GM23338 (cell line): ENCODE measurements at regions not wholly inside any gene's neighbourhood (a gene's known extent, or its start where the extent isn't known, plus 50 kb on each side); places are given as distances from the start of the nearest gene placed in this dataset.

Experiments used
- ATAC-seq: fragments of 200-7000 bp; cut with Tn5 transposase; 3 replicates; pipeline ENCODE4 v1.9.1; 2020
- DNase-seq: peaks from one replicate; pipeline ENCODE4 v3.0.0-alpha.2; 2015; ENCODE audit warnings: low spot score
- H2AFZ ChIP-seq: fragments of 200-600 bp; sonication (generic); 2 replicates; pipeline ENCODE4 v1.8.0; 2016; ENCODE audit warnings: antibody characterized with exemption, mild to moderate bottlenecking, moderate library complexity
- H3F3A ChIP-seq: fragments of 200-600 bp; sonication (generic); replicated peaks from 2 replicates; pipeline ENCODE4 v1.8.0; 2017; ENCODE audit warnings: antibody characterized with exemption, mixed run types, low read depth
- H3K27ac ChIP-seq: fragments of 200-600 bp; sonication (generic); 2 replicates; pipeline ENCODE4 v1.6.1; 2016; ENCODE audit warnings: low read depth
- H3K27me3 ChIP-seq: fragments of 200-600 bp; sonication (generic); 2 replicates; pipeline ENCODE4 v1.8.0; 2016; ENCODE audit warnings: mild to moderate bottlenecking, mixed run types, moderate library complexity; ENCODE audit not compliant: insufficient read depth
- H3K36me3 ChIP-seq: fragments of 200-600 bp; sonication (generic); 2 replicates; pipeline ENCODE4 v1.8.0; 2016; ENCODE audit warnings: mild to moderate bottlenecking; ENCODE audit not compliant: insufficient read depth
- H3K4me1 ChIP-seq: fragments of 200-600 bp; sonication (generic); 2 replicates; pipeline ENCODE4 v1.8.0; 2016; ENCODE audit warnings: mild to moderate bottlenecking, moderate library complexity; ENCODE audit not compliant: insufficient read depth
- H3K4me2 ChIP-seq: fragments of 200-600 bp; sonication (generic); 2 replicates; pipeline ENCODE4 v1.7.1; 2017; ENCODE audit warnings: mixed run types
- H3K4me3 ChIP-seq: fragments of 200-600 bp; sonication (generic); 2 replicates; pipeline ENCODE4 v1.6.1; 2016; ENCODE audit warnings: mixed run types
- H3K79me2 ChIP-seq: fragments of 200-600 bp; sonication (generic); replicated peaks from 2 replicates; pipeline ENCODE4 v1.8.0; 2017; ENCODE audit warnings: mild to moderate bottlenecking; ENCODE audit not compliant: insufficient read depth
- H3K9me2 ChIP-seq: fragments of 200-600 bp; sonication (generic); 2 replicates; pipeline ENCODE4 v1.8.0; 2017; ENCODE audit not compliant: insufficient read depth
- H4K20me1 ChIP-seq: fragments of 200-600 bp; sonication (generic); replicated peaks from 2 replicates; pipeline ENCODE4 v1.8.0; 2017; ENCODE audit warnings: mild to moderate bottlenecking; ENCODE audit not compliant: insufficient read depth
- H3K27ac Mint-ChIP-seq: 2 replicates; pipeline ENCODE4 v1.8.0; 2020; ENCODE audit warnings: inconsistent platforms, mild to moderate bottlenecking, moderate library complexity, mixed read lengths
- H3K27me3 Mint-ChIP-seq: 3 replicates; pipeline ENCODE4 v1.8.0; 2022; ENCODE audit warnings: low read depth, mild to moderate bottlenecking, moderate library complexity, mixed read lengths, inconsistent platforms; ENCODE audit not compliant: insufficient read depth, poor library complexity
- H3K36me3 Mint-ChIP-seq: 3 replicates; pipeline ENCODE4 v1.8.0; 2021; ENCODE audit warnings: low read depth, mild to moderate bottlenecking, inconsistent platforms, moderate library complexity, mixed read lengths
- H3K4me1 Mint-ChIP-seq: 3 replicates; pipeline ENCODE4 v1.8.0; 2020; ENCODE audit warnings: mild to moderate bottlenecking, inconsistent platforms, mixed read lengths
- H3K4me3 Mint-ChIP-seq: 3 replicates; pipeline ENCODE4 v1.8.0; 2021; ENCODE audit warnings: moderate library complexity, mild to moderate bottlenecking, inconsistent platforms, mixed read lengths
- H3K9me3 Mint-ChIP-seq: 3 replicates; pipeline ENCODE4 v1.8.0; 2020; ENCODE audit warnings: moderate library complexity, mild to moderate bottlenecking, inconsistent platforms, mixed read lengths
- CREB1 ChIP-seq: fragments of 250-450 bp; sonication (Bioruptor Pico); IDR thresholded peaks from 2 replicates; pipeline ENCODE4 v1.5.0; 2020; ENCODE audit warnings: low read depth, mild to moderate bottlenecking, moderate library complexity
- CTCF ChIP-seq, 2 experiments: fragments of 200-600 bp in 1 of 2; sonication (generic) in 1 of 2; conservative IDR thresholded peaks; 2 replicates each; pipeline versions ENCODE4 v1.5.1 to v1.6.1; 2016 to 2017; ENCODE audit warnings: antibody characterized with exemption in 2 of 2, low read depth in 2 of 2, mild to moderate bottlenecking in 2 of 2, moderate library complexity in 1 of 2
- EZH2 ChIP-seq: fragments of 200-600 bp; sonication (generic); IDR thresholded peaks from one replicate; pipeline ENCODE4 v1.8.0; 2017; ENCODE audit warnings: antibody characterized with exemption, mild to moderate bottlenecking, low read depth; ENCODE audit not compliant: unreplicated experiment
- EZH2phosphoT487 ChIP-seq: fragments of 200-600 bp; sonication (generic); IDR thresholded peaks from one replicate; pipeline ENCODE4 v1.8.1; 2018; ENCODE audit warnings: antibody characterized with exemption; ENCODE audit not compliant: unreplicated experiment
- JUNB ChIP-seq: IDR thresholded peaks from one replicate; pipeline ENCODE4 v1.6.1; 2016; ENCODE audit warnings: antibody characterized with exemption; ENCODE audit not compliant: unreplicated experiment
- ZNF114 ChIP-seq: fragments of 250-450 bp; sonication (Bioruptor Pico); IDR thresholded peaks from 2 replicates; pipeline ENCODE4 v1.5.0; 2020; ENCODE audit warnings: mild to moderate bottlenecking, moderate library complexity
- TF ChIP-seq, protein P1 (sequence below): fragments of 250-450 bp; sonication (Bioruptor Pico); IDR thresholded peaks from 2 replicates; pipeline ENCODE4 v1.5.0; 2020; ENCODE audit warnings: mild to moderate bottlenecking, moderate library complexity
- TF ChIP-seq, protein P2 (sequence below): IDR thresholded peaks from one replicate; pipeline ENCODE4 v1.6.1; 2018; ENCODE audit warnings: antibody characterized with exemption; ENCODE audit not compliant: unreplicated experiment

DNA sequence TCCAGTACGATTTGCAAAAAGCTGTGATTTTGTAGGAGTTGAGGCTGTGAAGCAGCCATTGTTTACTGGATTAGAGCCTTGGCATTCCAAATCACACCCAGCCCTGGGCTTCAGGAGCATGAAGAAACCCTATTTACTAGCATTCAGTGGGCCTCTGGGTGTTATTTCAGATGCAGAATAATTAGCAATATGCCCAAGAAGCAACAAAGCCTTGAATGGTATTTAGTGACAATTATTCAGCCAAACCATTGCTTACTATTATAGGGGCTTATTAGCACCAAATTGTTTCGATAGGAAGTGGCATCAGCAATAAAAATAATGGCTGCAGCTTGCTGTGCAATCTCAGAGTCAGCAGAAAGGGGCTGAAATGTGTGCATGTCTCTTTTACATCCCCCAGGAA, 166.6 kb upstream of the SHISA6 start (continued):
- TF ChIP-seq, protein P1, sequence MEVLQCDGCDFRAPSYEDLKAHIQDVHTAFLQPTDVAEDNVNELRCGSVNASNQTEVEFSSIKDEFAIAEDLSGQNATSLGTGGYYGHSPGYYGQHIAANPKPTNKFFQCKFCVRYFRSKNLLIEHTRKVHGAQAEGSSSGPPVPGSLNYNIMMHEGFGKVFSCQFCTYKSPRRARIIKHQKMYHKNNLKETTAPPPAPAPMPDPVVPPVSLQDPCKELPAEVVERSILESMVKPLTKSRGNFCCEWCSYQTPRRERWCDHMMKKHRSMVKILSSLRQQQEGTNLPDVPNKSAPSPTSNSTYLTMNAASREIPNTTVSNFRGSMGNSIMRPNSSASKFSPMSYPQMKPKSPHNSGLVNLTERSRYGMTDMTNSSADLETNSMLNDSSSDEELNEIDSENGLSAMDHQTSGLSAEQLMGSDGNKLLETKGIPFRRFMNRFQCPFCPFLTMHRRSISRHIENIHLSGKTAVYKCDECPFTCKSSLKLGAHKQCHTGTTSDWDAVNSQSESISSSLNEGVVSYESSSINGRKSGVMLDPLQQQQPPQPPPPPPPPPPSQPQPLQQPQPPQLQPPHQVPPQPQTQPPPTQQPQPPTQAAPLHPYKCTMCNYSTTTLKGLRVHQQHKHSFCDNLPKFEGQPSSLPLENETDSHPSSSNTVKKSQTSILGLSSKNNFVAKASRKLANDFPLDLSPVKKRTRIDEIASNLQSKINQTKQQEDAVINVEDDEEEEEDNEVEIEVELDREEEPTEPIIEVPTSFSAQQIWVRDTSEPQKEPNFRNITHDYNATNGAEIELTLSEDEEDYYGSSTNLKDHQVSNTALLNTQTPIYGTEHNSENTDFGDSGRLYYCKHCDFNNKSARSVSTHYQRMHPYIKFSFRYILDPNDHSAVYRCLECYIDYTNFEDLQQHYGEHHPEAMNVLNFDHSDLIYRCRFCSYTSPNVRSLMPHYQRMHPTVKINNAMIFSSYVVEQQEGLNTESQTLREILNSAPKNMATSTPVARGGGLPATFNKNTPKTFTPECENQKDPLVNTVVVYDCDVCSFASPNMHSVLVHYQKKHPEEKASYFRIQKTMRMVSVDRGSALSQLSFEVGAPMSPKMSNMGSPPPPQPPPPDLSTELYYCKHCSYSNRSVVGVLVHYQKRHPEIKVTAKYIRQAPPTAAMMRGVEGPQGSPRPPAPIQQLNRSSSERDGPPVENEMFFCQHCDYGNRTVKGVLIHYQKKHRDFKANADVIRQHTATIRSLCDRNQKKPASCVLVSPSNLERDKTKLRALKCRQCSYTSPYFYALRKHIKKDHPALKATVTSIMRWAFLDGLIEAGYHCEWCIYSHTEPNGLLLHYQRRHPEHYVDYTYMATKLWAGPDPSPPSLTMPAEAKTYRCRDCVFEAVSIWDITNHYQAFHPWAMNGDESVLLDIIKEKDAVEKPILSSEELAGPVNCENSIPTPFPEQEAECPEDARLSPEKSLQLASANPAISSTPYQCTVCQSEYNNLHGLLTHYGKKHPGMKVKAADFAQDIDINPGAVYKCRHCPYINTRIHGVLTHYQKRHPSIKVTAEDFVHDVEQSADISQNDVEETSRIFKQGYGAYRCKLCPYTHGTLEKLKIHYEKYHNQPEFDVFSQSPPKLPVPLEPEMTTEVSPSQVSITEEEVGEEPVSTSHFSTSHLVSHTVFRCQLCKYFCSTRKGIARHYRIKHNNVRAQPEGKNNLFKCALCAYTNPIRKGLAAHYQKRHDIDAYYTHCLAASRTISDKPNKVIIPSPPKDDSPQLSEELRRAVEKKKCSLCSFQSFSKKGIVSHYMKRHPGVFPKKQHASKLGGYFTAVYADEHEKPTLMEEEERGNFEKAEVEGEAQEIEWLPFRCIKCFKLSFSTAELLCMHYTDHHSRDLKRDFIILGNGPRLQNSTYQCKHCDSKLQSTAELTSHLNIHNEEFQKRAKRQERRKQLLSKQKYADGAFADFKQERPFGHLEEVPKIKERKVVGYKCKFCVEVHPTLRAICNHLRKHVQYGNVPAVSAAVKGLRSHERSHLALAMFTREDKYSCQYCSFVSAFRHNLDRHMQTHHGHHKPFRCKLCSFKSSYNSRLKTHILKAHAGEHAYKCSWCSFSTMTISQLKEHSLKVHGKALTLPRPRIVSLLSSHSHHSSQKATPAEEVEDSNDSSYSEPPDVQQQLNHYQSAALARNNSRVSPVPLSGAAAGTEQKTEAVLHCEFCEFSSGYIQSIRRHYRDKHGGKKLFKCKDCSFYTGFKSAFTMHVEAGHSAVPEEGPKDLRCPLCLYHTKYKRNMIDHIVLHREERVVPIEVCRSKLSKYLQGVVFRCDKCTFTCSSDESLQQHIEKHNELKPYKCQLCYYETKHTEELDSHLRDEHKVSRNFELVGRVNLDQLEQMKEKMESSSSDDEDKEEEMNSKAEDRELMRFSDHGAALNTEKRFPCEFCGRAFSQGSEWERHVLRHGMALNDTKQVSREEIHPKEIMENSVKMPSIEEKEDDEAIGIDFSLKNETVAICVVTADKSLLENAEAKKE: no peak
- TF ChIP-seq EZH2phosphoT487 (no peak), JUNB (no peak), ZNF114 (no peak)

GRCh38 chr17:11056926-11057325, 184.1 kb upstream of the SHISA6 start:
- H3K36me3 Mint-ChIP-seq: peaks cover 33% of the 10 kb centered on the region
- H3K9me3 Mint-ChIP-seq: peaks cover 94% of the 10 kb centered on the region
- no peaks in the 10 kb centered on the region for H3F3A ChIP-seq
- H2AFZ ChIP-seq: no peak overlapping the region
- ATAC-seq (no peak), DNase-seq (no peak)
- H3K4me1 ChIP-seq: no peaks in the 10 kb centered on the region
- no peaks in the 10 kb centered on the region for H3K27me3 ChIP-seq
- H3K4me1 Mint-ChIP-seq: no peaks in the 10 kb centered on the region
- H3K9me2 ChIP-seq: no peaks in the 10 kb centered on the region
- H4K20me1 ChIP-seq: no peaks in the 10 kb centered on the region
- H3K4me3 Mint-ChIP-seq: no peak overlapping the region
- no peaks in the 10 kb centered on the region for H3K79me2 ChIP-seq
- peaks cover 8% of the 10 kb centered on the region; the same call in 1 of the 2 replicates for H3K36me3 ChIP-seq
- peaks cover 4% of the 10 kb centered on the region for H3K27me3 Mint-ChIP-seq
- H3K4me3 ChIP-seq: no peak overlapping the region
- H3K27ac ChIP-seq: no peak overlapping the region
- H3K27ac Mint-ChIP-seq: no peak overlapping the region
- no peak overlapping the region for H3K4me2 ChIP-seq
- TF ChIP-seq CREB1 (CRISPR knock-in tag) (no peak), CTCF (conservative IDR thresholded peaks at IDR 0.05; ENCODE audit: low read depth in 2 of 2) (no peak), EZH2 (no peak)
- TF ChIP-seq, protein P2, sequence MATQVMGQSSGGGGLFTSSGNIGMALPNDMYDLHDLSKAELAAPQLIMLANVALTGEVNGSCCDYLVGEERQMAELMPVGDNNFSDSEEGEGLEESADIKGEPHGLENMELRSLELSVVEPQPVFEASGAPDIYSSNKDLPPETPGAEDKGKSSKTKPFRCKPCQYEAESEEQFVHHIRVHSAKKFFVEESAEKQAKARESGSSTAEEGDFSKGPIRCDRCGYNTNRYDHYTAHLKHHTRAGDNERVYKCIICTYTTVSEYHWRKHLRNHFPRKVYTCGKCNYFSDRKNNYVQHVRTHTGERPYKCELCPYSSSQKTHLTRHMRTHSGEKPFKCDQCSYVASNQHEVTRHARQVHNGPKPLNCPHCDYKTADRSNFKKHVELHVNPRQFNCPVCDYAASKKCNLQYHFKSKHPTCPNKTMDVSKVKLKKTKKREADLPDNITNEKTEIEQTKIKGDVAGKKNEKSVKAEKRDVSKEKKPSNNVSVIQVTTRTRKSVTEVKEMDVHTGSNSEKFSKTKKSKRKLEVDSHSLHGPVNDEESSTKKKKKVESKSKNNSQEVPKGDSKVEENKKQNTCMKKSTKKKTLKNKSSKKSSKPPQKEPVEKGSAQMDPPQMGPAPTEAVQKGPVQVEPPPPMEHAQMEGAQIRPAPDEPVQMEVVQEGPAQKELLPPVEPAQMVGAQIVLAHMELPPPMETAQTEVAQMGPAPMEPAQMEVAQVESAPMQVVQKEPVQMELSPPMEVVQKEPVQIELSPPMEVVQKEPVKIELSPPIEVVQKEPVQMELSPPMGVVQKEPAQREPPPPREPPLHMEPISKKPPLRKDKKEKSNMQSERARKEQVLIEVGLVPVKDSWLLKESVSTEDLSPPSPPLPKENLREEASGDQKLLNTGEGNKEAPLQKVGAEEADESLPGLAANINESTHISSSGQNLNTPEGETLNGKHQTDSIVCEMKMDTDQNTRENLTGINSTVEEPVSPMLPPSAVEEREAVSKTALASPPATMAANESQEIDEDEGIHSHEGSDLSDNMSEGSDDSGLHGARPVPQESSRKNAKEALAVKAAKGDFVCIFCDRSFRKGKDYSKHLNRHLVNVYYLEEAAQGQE: no peak
